OCI-LY3 (cell line): ENCODE measurements at regions not wholly inside any gene's neighbourhood (a gene's known extent, or its start where the extent isn't known, plus 50 kb on each side); places are given as distances from the start of the nearest gene placed in this dataset.

Experiments
- H2AFZ ChIP-seq: fragments of 200-600, 300-600 bp; shearing (Covaris generic); 2 replicates; pipeline ENCODE4 v1.6.0; 2014; ENCODE audit warnings: antibody characterized with exemption, low read depth, low read length
- H3K27ac ChIP-seq: fragments of 200-600, 300-600 bp; sonication (generic); 2 replicates; pipeline ENCODE4 v1.5.1; 2014; ENCODE audit warnings: mild to moderate bottlenecking, low read length, moderate library complexity, mixed read lengths
- H3K27me3 ChIP-seq: fragments of 200-600, 300-600 bp; sonication (generic); 2 replicates; pipeline ENCODE4 v1.6.1; 2014; ENCODE audit warnings: low read depth, low read length, mixed read lengths
- H3K36me3 ChIP-seq: fragments of 200-600, 300-600 bp; sonication (generic); replicated peaks from 2 replicates; pipeline ENCODE3; 2014; ENCODE audit warnings: low read depth, low read length, mixed read lengths
- H3K4me1 ChIP-seq: fragments of 300-600, 200-600 bp; sonication (generic); 2 replicates; pipeline ENCODE4 v1.6.1; 2014; ENCODE audit warnings: low read length, mixed read lengths
- H3K4me2 ChIP-seq: fragments of 200-600, 300-600 bp; sonication (generic); 2 replicates; pipeline ENCODE4 v1.6.1; 2014; ENCODE audit warnings: low read length, mixed read lengths
- H3K4me3 ChIP-seq: fragments of 300-600, 200-600 bp; sonication (generic); 2 replicates; pipeline ENCODE4 v1.5.1; 2014; ENCODE audit warnings: antibody characterized with exemption, mild to moderate bottlenecking, low read length, moderate library complexity
- H3K79me2 ChIP-seq: fragments of 300-600, 200-600 bp; shearing (Covaris generic); 2 replicates; pipeline ENCODE4 v1.6.1; 2014; ENCODE audit warnings: mild to moderate bottlenecking, low read length, mixed read lengths
- H3K9ac ChIP-seq: fragments of 300-600, 200-600 bp; shearing (Covaris generic); 2 replicates; pipeline ENCODE4 v1.6.0; 2014; ENCODE audit warnings: mild to moderate bottlenecking, low read length, moderate library complexity
- H3K9me3 ChIP-seq: fragments of 200-600, 300-600 bp; shearing (Covaris generic); 2 replicates; pipeline ENCODE4 v1.6.1; 2014; ENCODE audit warnings: low read length, mixed read lengths; ENCODE audit not compliant: insufficient read depth
- H4K20me1 ChIP-seq: fragments of 200-600, 300-600 bp; sonication (generic); 2 replicates; pipeline ENCODE4 v1.6.1; 2016; ENCODE audit warnings: low read length, mixed read lengths; ENCODE audit not compliant: insufficient read depth
- EZH2phosphoT487 ChIP-seq: fragments of 200-600 bp; shearing (Covaris generic); IDR thresholded peaks from 2 replicates; pipeline ENCODE4 v1.6.1; 2018; ENCODE audit warnings: antibody characterized with exemption, mixed run types, low read depth
- TF ChIP-seq, protein P1 (sequence below): fragments of 200-600, 300-600 bp; sonication (generic); IDR thresholded peaks from 2 replicates; pipeline ENCODE4 v1.5.1; 2014; ENCODE audit warnings: antibody characterized with exemption, low read length, low read depth

GRCh38 chr6:160912411-160912810 lies 79.2 kb upstream of the MAP3K4 start:
- no peaks in the 10 kb centered on the region for H3K9me3 ChIP-seq
- no peak for TF ChIP-seq EZH2phosphoT487
- TF ChIP-seq, protein P1, sequence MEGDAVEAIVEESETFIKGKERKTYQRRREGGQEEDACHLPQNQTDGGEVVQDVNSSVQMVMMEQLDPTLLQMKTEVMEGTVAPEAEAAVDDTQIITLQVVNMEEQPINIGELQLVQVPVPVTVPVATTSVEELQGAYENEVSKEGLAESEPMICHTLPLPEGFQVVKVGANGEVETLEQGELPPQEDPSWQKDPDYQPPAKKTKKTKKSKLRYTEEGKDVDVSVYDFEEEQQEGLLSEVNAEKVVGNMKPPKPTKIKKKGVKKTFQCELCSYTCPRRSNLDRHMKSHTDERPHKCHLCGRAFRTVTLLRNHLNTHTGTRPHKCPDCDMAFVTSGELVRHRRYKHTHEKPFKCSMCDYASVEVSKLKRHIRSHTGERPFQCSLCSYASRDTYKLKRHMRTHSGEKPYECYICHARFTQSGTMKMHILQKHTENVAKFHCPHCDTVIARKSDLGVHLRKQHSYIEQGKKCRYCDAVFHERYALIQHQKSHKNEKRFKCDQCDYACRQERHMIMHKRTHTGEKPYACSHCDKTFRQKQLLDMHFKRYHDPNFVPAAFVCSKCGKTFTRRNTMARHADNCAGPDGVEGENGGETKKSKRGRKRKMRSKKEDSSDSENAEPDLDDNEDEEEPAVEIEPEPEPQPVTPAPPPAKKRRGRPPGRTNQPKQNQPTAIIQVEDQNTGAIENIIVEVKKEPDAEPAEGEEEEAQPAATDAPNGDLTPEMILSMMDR = no peak
- H3K36me3 ChIP-seq = no peaks in the 10 kb centered on the region
- H3K4me3 ChIP-seq = no peak overlapping the region
- H4K20me1 ChIP-seq = no peaks in the 10 kb centered on the region
- no peaks in the 10 kb centered on the region for H3K27me3 ChIP-seq
- H2AFZ ChIP-seq = no peak overlapping the region
- no peak overlapping the region for H3K9ac ChIP-seq
- H3K79me2 ChIP-seq = no peaks in the 10 kb centered on the region
- peaks cover 3% of the 10 kb centered on the region; the same call in 1 of the 2 replicates for H3K4me1 ChIP-seq
- no peak overlapping the region for H3K27ac ChIP-seq
- no peak overlapping the region for H3K4me2 ChIP-seq

DNA sequence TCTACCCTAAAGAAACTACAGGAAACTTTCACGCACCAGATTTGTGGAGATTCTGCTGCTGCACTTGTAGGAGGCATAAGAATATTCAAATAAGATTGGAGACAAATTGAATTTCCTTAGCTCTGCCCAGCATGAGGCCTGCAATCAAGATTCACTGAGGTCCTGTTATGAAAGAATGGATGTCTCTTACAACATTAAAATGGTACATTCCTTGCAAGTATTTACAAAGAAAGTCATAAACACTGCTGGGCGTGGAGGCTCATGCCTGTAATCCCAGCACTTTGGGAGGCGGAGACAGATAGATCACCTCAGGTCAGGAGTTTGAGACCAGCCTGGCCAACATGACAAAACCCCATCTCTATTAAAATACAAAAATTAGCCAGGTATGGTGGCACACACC lies 74.0 kb upstream of the MAP3K4 start:
- Histone ChIP-seq H3K79me2 (no peaks in the 10 kb centered on the region), H3K4me3 (no peak overlapping the region), H3K36me3 (no peaks in the 10 kb centered on the region), H3K9me3 (no peaks in the 10 kb centered on the region), H3K27me3 (no peaks in the 10 kb centered on the region), H3K27ac (no peak overlapping the region), H3K4me1 (peaks cover 23% of the 10 kb centered on the region), H2AFZ (no peak overlapping the region), H3K4me2 (no peak overlapping the region), H4K20me1 (no peaks in the 10 kb centered on the region), H3K9ac (no peak overlapping the region)
- TF ChIP-seq, protein P1 = no peak
- TF ChIP-seq EZH2phosphoT487 = no peak

- no peaks in the 10 kb centered on the region for H4K20me1 ChIP-seq
- no peaks in the 10 kb centered on the region for H3K27me3 ChIP-seq
- no peaks in the 10 kb centered on the region for H3K36me3 ChIP-seq
- no peaks in the 10 kb centered on the region for H3K79me2 ChIP-seq
- TF ChIP-seq, protein P1 = no peak
- TF ChIP-seq EZH2phosphoT487 = no peak
- peak overlapping the region; percentile 26; the same call in 1 of the 2 replicates for H3K27ac ChIP-seq
- H3K4me3 ChIP-seq = no peak overlapping the region
- peak overlapping the region; percentile 45; the same call in 1 of the 2 replicates for H2AFZ ChIP-seq
- H3K9ac ChIP-seq = no peak overlapping the region
- H3K4me1 ChIP-seq = peaks cover 23% of the 10 kb centered on the region
- peak overlapping the region; percentile 33 for H3K4me2 ChIP-seq
- no peaks in the 10 kb centered on the region for H3K9me3 ChIP-seq
Observed at GRCh38 chr6:160919723-160920440, 71.7 kb upstream of the MAP3K4 start.

DNA sequence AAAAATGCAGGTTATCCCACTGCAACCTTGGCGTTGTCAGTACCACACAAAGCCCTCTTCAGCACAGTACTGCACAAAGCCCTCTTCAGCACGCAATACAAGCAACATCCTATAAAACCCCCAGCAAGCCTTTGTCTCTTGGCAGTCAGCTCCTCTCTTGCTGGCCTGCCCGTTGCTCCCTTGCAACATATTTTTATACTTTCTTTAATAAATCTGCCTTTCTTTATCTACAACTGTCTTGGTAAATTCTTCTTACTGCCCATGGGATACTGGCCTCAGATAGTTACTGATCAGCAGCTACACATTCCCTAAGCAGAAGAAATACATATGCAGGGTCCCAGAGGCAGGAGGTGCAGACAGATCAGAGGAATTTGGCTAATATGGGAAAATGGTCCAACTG lies 70.5 kb upstream of the MAP3K4 start:
- Histone ChIP-seq H2AFZ (no peak overlapping the region), H3K27ac (no peak overlapping the region), H3K4me3 (no peak overlapping the region), H4K20me1 (no peaks in the 10 kb centered on the region), H3K4me1 (peaks cover 23% of the 10 kb centered on the region), H3K9ac (no peak overlapping the region), H3K4me2 (no peak overlapping the region), H3K79me2 (no peaks in the 10 kb centered on the region), H3K36me3 (no peaks in the 10 kb centered on the region), H3K27me3 (no peaks in the 10 kb centered on the region), H3K9me3 (no peaks in the 10 kb centered on the region)
- TF ChIP-seq, protein P1 = no peak
- no peak for TF ChIP-seq EZH2phosphoT487
